Activated T-cell treated with anti-CD3 and anti-CD28 coated beads for 24 hours (primary cell): ENCODE measurements at regions not wholly inside any gene's neighbourhood (a gene's known extent, or its start where the extent isn't known, plus 50 kb on each side); places are given as distances from the start of the nearest gene placed in this dataset.

Experiments
- DNase-seq: peaks from one replicate; pipeline ENCODE4 v3.0.0-alpha.2; 2020; ENCODE audit warnings: low read depth

- DNase-seq: no peak
Observed at GRCh38 chr7:67683628-67684027, 687.0 kb downstream of the TYW1 start.

GRCh38 chr7:67690700-67691099 is 694.1 kb downstream of the TYW1 start:
- DNase-seq: no peak

- no peak for DNase-seq
Observed at GRCh38 chr7:67692425-67692824, 695.8 kb downstream of the TYW1 start.

- no peak for DNase-seq
Observed at GRCh38 chr7:67696124-67696523, 699.5 kb downstream of the TYW1 start.

- DNase-seq: no peak
Observed at GRCh38 chr7:67696878-67697277, 700.2 kb downstream of the TYW1 start.

GRCh38 chr7:67698354-67698753 is 701.7 kb downstream of the TYW1 start:
- no peak for DNase-seq

GRCh38 chr7:67705850-67706249 is 709.2 kb downstream of the TYW1 start:
- DNase-seq: no peak

- no peak for DNase-seq
Observed at GRCh38 chr7:67711706-67712105, 715.1 kb downstream of the TYW1 start.

- DNase-seq: no peak
Observed at GRCh38 chr7:67713451-67714056, 716.9 kb downstream of the TYW1 start.

GRCh38 chr7:67716729-67717128 is 720.1 kb downstream of the TYW1 start:
- no peak for DNase-seq

GRCh38 chr7:67723591-67723990 is 727.0 kb downstream of the TYW1 start:
- no peak for DNase-seq

GRCh38 chr7:67724435-67724834 is 727.8 kb downstream of the TYW1 start:
- no peak for DNase-seq

- DNase-seq: no peak
Observed at GRCh38 chr7:67724955-67725354, 728.3 kb downstream of the TYW1 start.

- DNase-seq: no peak
Observed at GRCh38 chr7:67725423-67725822, 728.8 kb downstream of the TYW1 start.

- no peak for DNase-seq
Observed at GRCh38 chr7:67729771-67730170, 733.1 kb downstream of the TYW1 start.

- no peak for DNase-seq
Observed at GRCh38 chr7:67731704-67732103, 735.1 kb downstream of the TYW1 start.

GRCh38 chr7:67732898-67733297 is 736.3 kb downstream of the TYW1 start:
- DNase-seq: no peak

- no peak for DNase-seq
Observed at GRCh38 chr7:67738145-67738544, 741.5 kb downstream of the TYW1 start.

- DNase-seq: no peak
Observed at GRCh38 chr7:67738958-67739357, 742.3 kb downstream of the TYW1 start.

GRCh38 chr7:67743501-67743900 is 746.9 kb downstream of the TYW1 start:
- no peak for DNase-seq

GRCh38 chr7:67752227-67752626 is 755.6 kb downstream of the TYW1 start:
- DNase-seq: no peak

- no peak for DNase-seq
Observed at GRCh38 chr7:67753891-67754290, 757.3 kb downstream of the TYW1 start.

- DNase-seq: no peak
Observed at GRCh38 chr7:67754651-67755050, 758.0 kb downstream of the TYW1 start.

GRCh38 chr7:67758551-67758950 is 761.9 kb downstream of the TYW1 start:
- no peak for DNase-seq

GRCh38 chr7:67760971-67761370 is 764.3 kb downstream of the TYW1 start:
- DNase-seq: no peak
